ENCODE measurements at regions not wholly inside any gene's neighbourhood (a gene's known extent, or its start where the extent isn't known, plus 50 kb on each side); places are given as distances from the start of the nearest gene placed in this dataset.

GRCh38 chr1:60572378-60572777, 498.8 kb upstream of the C1orf87 start:
- Histone ChIP-seq H3K27ac (replicated peaks) (no peak overlapping the region), H3K4me3 (replicated peaks; ENCODE audit: insufficient read depth, low read length) (no peak overlapping the region), H3K27me3 (ENCODE audit: insufficient read depth, poor library complexity, severe bottlenecking) (no peaks in the 10 kb centered on the region)
- TF ChIP-seq REST (IDR thresholded peaks at IDR 0.05; ENCODE audit: insufficient replicate concordance, low read depth) (no peak), POLR2AphosphoS5 (IDR thresholded peaks at IDR 0.05; ENCODE audit: low read depth) (no peak), GABPA (IDR thresholded peaks at IDR 0.05; ENCODE audit: low read depth) (no peak), SPI1 (IDR thresholded peaks at IDR 0.05; ENCODE audit: borderline replicate concordance, low read depth) (no peak), CTCF (IDR thresholded peaks at IDR 0.05; ENCODE audit: insufficient read depth, low read length) (no peak)
- DNase-seq (ENCODE audit: low read depth in 1 of 2, low spot score in 1 of 2) = no peak

GRCh38 chr1:60571811-60572210, 498.2 kb upstream of the C1orf87 start:
- no peak for DNase-seq (ENCODE audit: low read depth in 1 of 2, low spot score in 1 of 2)
- Histone ChIP-seq H3K27ac (replicated peaks) (no peak overlapping the region), H3K4me3 (replicated peaks; ENCODE audit: insufficient read depth, low read length) (no peak overlapping the region), H3K27me3 (ENCODE audit: insufficient read depth, poor library complexity, severe bottlenecking) (no peaks in the 10 kb centered on the region)
- TF ChIP-seq REST (IDR thresholded peaks at IDR 0.05; ENCODE audit: insufficient replicate concordance, low read depth) (no peak), GABPA (IDR thresholded peaks at IDR 0.05; ENCODE audit: low read depth) (no peak), CTCF (IDR thresholded peaks at IDR 0.05; ENCODE audit: insufficient read depth, low read length) (no peak), POLR2AphosphoS5 (IDR thresholded peaks at IDR 0.05; ENCODE audit: low read depth) (no peak), SPI1 (IDR thresholded peaks at IDR 0.05; ENCODE audit: borderline replicate concordance, low read depth) (no peak)

GRCh38 chr1:60569189-60569588, 495.6 kb upstream of the C1orf87 start:
- TF ChIP-seq SPI1 (IDR thresholded peaks at IDR 0.05; ENCODE audit: borderline replicate concordance, low read depth) (no peak), CTCF (IDR thresholded peaks at IDR 0.05; ENCODE audit: insufficient read depth, low read length) (no peak), POLR2AphosphoS5 (IDR thresholded peaks at IDR 0.05; ENCODE audit: low read depth) (no peak), REST (IDR thresholded peaks at IDR 0.05; ENCODE audit: insufficient replicate concordance, low read depth) (no peak), GABPA (IDR thresholded peaks at IDR 0.05; ENCODE audit: low read depth) (no peak)
- no peak overlapping the region for H3K27ac ChIP-seq (replicated peaks)

More at GRCh38 chr1:60569189-60569588, 495.6 kb upstream of the C1orf87 start:
- no peak for DNase-seq (ENCODE audit: low read depth in 1 of 2, low spot score in 1 of 2)
- Histone ChIP-seq H3K4me3 (replicated peaks; ENCODE audit: insufficient read depth, low read length) (no peak overlapping the region), H3K27me3 (ENCODE audit: insufficient read depth, poor library complexity, severe bottlenecking) (no peaks in the 10 kb centered on the region)

All from HL-60 (cell line).